Heart left ventricle (tissue), 13 donors: ENCODE measurements at regions not wholly inside any gene's neighbourhood (a gene's known extent, or its start where the extent isn't known, plus 50 kb on each side); places are given as distances from the start of the nearest gene placed in this dataset.

Source experiments
- CTCF ChIP-seq, 12 donors: fragments of 200-600 bp; sonication (generic) in 4 of 12; IDR thresholded peaks; one replicate each; pipeline versions ENCODE4 v1.5.0 to v1.8.0; 2018 to 2022; ENCODE audit warnings: antibody characterized with exemption in 12 of 12, mild to moderate bottlenecking in 5 of 12
- POLR2A ChIP-seq, 2 donors: fragments of 450-650 bp; IDR thresholded peaks; one replicate each; pipeline ENCODE4 v1.6.1; 2017; ENCODE audit warnings: antibody characterized with exemption in 2 of 2, mild to moderate bottlenecking in 2 of 2, moderate library complexity in 2 of 2
- donor health status: ischemic (EF 13 %, LVEDD 7.1; RV severe dilation, severe dysfunction).
- donor health status: DM: no; HTN: yes; CAD: no.
- donor health status: DM: no; HTN: no; CAD: no.
- donor health status: ischemic (EF 25% LVEDD 6.9; RV normal size, moderate dysfunction).
- donor health status: ischemic (EF 25% LVEDD 5.7; RV mildly dilated, moderate dysfunction).
- donor health status: ischemic (EF 35%, LVEDD 5.7; RV mildly dilated, moderate dysfunction).
- donor health status: nonischemic (EF 11% LVEDD 7.7; RV severe dilation, severe dysfunction).
- donor health status: DM: yes; HTN: yes; CAD: no.
- donor health status: PGD.
- donor health status: ischemic (EF 29% LVEDD 5.4; RV normal size, mild dysfunction).
- donor health status: nonischemic (EF 23%, LVEDD 6.1; RV moderate dilation, normal function).

DNA sequence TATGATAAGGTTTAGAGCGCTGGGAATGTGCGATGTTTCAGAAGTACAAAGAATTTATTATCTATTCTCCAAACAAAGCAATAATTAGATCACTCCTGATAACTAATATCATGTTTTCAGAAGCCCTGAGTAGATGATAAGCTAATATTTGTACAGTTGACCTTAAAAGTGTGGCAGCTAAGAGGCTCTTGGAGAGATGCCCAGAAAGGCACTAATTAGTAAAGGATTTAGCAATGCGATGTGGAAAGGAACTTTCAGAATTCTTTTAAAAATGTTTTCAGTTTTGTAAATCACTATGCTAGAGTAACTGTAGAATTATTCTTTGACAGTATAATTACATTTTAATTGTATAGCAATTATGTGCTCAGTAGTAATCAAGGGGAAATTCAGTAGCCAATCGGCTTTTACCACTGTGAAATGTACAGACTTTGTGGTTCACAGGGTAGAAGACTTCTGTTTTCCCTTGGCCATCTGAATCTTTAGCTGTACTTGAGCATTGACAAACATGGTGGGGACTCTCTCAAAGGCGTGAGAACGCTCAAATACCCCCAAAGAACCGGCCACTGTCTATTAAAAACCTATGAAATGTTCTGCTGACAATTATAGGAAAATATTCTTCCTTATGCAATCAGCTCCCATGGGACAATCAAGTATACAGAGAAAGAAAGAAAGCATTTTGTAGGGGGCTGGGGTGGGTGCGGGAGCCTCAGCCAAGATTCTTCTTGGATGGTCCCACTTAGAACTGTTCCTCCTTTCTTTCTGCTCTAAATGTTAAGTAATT lies 262.8 kb upstream of the AGAP1 start:
- TF ChIP-seq POLR2A (IDR thresholded peaks at IDR 0.05) (no peak), CTCF (IDR thresholded peaks at IDR 0.05) (no peak)
